Central memory CD8-positive, alpha-beta T cell (primary cell): ENCODE measurements at regions not wholly inside any gene's neighbourhood (a gene's known extent, or its start where the extent isn't known, plus 50 kb on each side); places are given as distances from the start of the nearest gene placed in this dataset.

Source experiments
- ATAC-seq: fragments of 150-1000 bp; cut with Tn5 transposase; replicated peaks from 2 replicates; pipeline ENCODE4 v1.10.0; 2022; ENCODE audit warnings: mild to moderate bottlenecking, moderate FRiP score, moderate number of reproducible peaks; ENCODE audit not compliant: poor library complexity, severe bottlenecking; ENCODE audit errors: extremely low read depth
- DNase-seq, 2 donors: peaks; one replicate each; pipeline ENCODE4 v3.0.0; 2021; ENCODE audit warnings: low spot score in 2 of 2
- H3K27ac Mint-ChIP-seq: one replicate; pipeline ENCODE4 v1.8.0; 2022; ENCODE audit warnings: low read depth, mild to moderate bottlenecking, moderate library complexity, mixed read lengths
- H3K27me3 Mint-ChIP-seq: one replicate; pipeline ENCODE4 v1.8.0; 2022; ENCODE audit warnings: mixed read lengths
- H3K36me3 Mint-ChIP-seq: one replicate; pipeline ENCODE4 v1.8.0; 2022; ENCODE audit warnings: mild to moderate bottlenecking, moderate library complexity, mixed read lengths; ENCODE audit not compliant: insufficient read depth
- H3K4me1 Mint-ChIP-seq: one replicate; pipeline ENCODE4 v1.8.0; 2022; ENCODE audit warnings: mixed read lengths
- H3K4me3 Mint-ChIP-seq: one replicate; pipeline ENCODE4 v1.8.0; 2022; ENCODE audit warnings: mild to moderate bottlenecking, moderate library complexity, mixed read lengths
- H3K9me3 Mint-ChIP-seq: one replicate; pipeline ENCODE4 v1.8.0; 2022; ENCODE audit warnings: mixed read lengths

GRCh38 chr16:73558219-73558618 lies 510.3 kb upstream of the ZFHX3 start:
- Mint-ChIP-seq H3K36me3 (no peaks in the 10 kb centered on the region), H3K27me3 (no peaks in the 10 kb centered on the region), H3K4me3 (no peak overlapping the region), H3K9me3 (no peaks in the 10 kb centered on the region), H3K27ac (no peak overlapping the region), H3K4me1 (no peaks in the 10 kb centered on the region)
- ATAC-seq (no peak), DNase-seq (no peak)

GRCh38 chr16:73553941-73554660 lies 506.2 kb upstream of the ZFHX3 start:
- no peak overlapping the region for H3K27ac Mint-ChIP-seq
- no peak overlapping the region for H3K4me3 Mint-ChIP-seq
- H3K36me3 Mint-ChIP-seq: no peaks in the 10 kb centered on the region
- peaks cover 6% of the 10 kb centered on the region for H3K9me3 Mint-ChIP-seq
- DNase-seq: no peak
- no peak for ATAC-seq
- H3K4me1 Mint-ChIP-seq: no peaks in the 10 kb centered on the region
- no peaks in the 10 kb centered on the region for H3K27me3 Mint-ChIP-seq

GRCh38 chr16:73549984-73550631 lies 502.2 kb upstream of the ZFHX3 start:
- peaks cover 6% of the 10 kb centered on the region for H3K9me3 Mint-ChIP-seq
- H3K36me3 Mint-ChIP-seq: no peaks in the 10 kb centered on the region
- H3K4me1 Mint-ChIP-seq: no peaks in the 10 kb centered on the region
- peaks cover 15% of the 10 kb centered on the region for H3K27me3 Mint-ChIP-seq
- DNase-seq: no peak
- no peak overlapping the region for H3K27ac Mint-ChIP-seq
- ATAC-seq: no peak
- H3K4me3 Mint-ChIP-seq: no peak overlapping the region

GRCh38 chr16:73547552-73548403 lies 499.9 kb upstream of the ZFHX3 start:
- Mint-ChIP-seq H3K9me3 (peaks cover 11% of the 10 kb centered on the region), H3K4me1 (no peaks in the 10 kb centered on the region), H3K27ac (no peak overlapping the region), H3K27me3 (peaks cover 36% of the 10 kb centered on the region), H3K4me3 (no peak overlapping the region), H3K36me3 (no peaks in the 10 kb centered on the region)
- DNase-seq: no peak
- no peak for ATAC-seq

GRCh38 chr16:73546341-73546845 lies 498.5 kb upstream of the ZFHX3 start:
- no peak overlapping the region for H3K27ac Mint-ChIP-seq
- H3K4me1 Mint-ChIP-seq: no peaks in the 10 kb centered on the region
- ATAC-seq: no peak
- H3K9me3 Mint-ChIP-seq: peaks cover 5% of the 10 kb centered on the region
- H3K27me3 Mint-ChIP-seq: peaks cover 36% of the 10 kb centered on the region
- H3K4me3 Mint-ChIP-seq: no peak overlapping the region
- DNase-seq: no peak
- no peaks in the 10 kb centered on the region for H3K36me3 Mint-ChIP-seq

- H3K4me3 Mint-ChIP-seq: no peak overlapping the region
- peaks cover 36% of the 10 kb centered on the region for H3K27me3 Mint-ChIP-seq
- H3K9me3 Mint-ChIP-seq: peaks cover 5% of the 10 kb centered on the region
Measured at GRCh38 chr16:73545755-73546154, 497.8 kb upstream of the ZFHX3 start.

GRCh38 chr16:73545290-73545689 lies 497.4 kb upstream of the ZFHX3 start:
- Mint-ChIP-seq H3K9me3 (peaks cover 5% of the 10 kb centered on the region), H3K36me3 (no peaks in the 10 kb centered on the region), H3K4me3 (no peak overlapping the region), H3K4me1 (no peaks in the 10 kb centered on the region), H3K27me3 (peaks cover 36% of the 10 kb centered on the region), H3K27ac (no peak overlapping the region)
- ATAC-seq: no peak
- DNase-seq: no peak

More at GRCh38 chr16:73545755-73546154, 497.8 kb upstream of the ZFHX3 start:
- no peaks in the 10 kb centered on the region for H3K4me1 Mint-ChIP-seq
- ATAC-seq: no peak
- H3K27ac Mint-ChIP-seq: no peak overlapping the region
- no peak for DNase-seq
- H3K36me3 Mint-ChIP-seq: no peaks in the 10 kb centered on the region

- no peak for ATAC-seq
- Mint-ChIP-seq H3K27ac (no peak overlapping the region), H3K27me3 (peaks cover 36% of the 10 kb centered on the region), H3K36me3 (no peaks in the 10 kb centered on the region), H3K4me1 (no peaks in the 10 kb centered on the region), H3K9me3 (peaks cover 5% of the 10 kb centered on the region), H3K4me3 (no peak overlapping the region)
- no peak for DNase-seq
Measured at GRCh38 chr16:73544826-73545225, 496.9 kb upstream of the ZFHX3 start.

- no peak overlapping the region for H3K4me3 Mint-ChIP-seq
- H3K27ac Mint-ChIP-seq: no peak overlapping the region
- H3K36me3 Mint-ChIP-seq: no peaks in the 10 kb centered on the region
- H3K27me3 Mint-ChIP-seq: peaks cover 36% of the 10 kb centered on the region
- DNase-seq (no peak), ATAC-seq (no peak)
- no peaks in the 10 kb centered on the region for H3K4me1 Mint-ChIP-seq
- peaks cover 5% of the 10 kb centered on the region for H3K9me3 Mint-ChIP-seq
Measured at GRCh38 chr16:73543970-73544599, 496.2 kb upstream of the ZFHX3 start.

GRCh38 chr16:73543331-73543969 lies 495.5 kb upstream of the ZFHX3 start:
- no peak for ATAC-seq
- peaks cover 36% of the 10 kb centered on the region for H3K27me3 Mint-ChIP-seq

GRCh38 chr16:73542885-73543284 lies 495.0 kb upstream of the ZFHX3 start:
- no peak overlapping the region for H3K27ac Mint-ChIP-seq
- no peak overlapping the region for H3K4me3 Mint-ChIP-seq
- DNase-seq: no peak
- H3K4me1 Mint-ChIP-seq: no peaks in the 10 kb centered on the region
- no peaks in the 10 kb centered on the region for H3K36me3 Mint-ChIP-seq
- ATAC-seq: no peak
- H3K9me3 Mint-ChIP-seq: peaks cover 5% of the 10 kb centered on the region
- H3K27me3 Mint-ChIP-seq: peaks cover 36% of the 10 kb centered on the region

More at GRCh38 chr16:73543331-73543969, 495.5 kb upstream of the ZFHX3 start:
- no peaks in the 10 kb centered on the region for H3K36me3 Mint-ChIP-seq
- DNase-seq: no peak
- H3K9me3 Mint-ChIP-seq: peaks cover 5% of the 10 kb centered on the region
- no peaks in the 10 kb centered on the region for H3K4me1 Mint-ChIP-seq
- H3K4me3 Mint-ChIP-seq: no peak overlapping the region
- H3K27ac Mint-ChIP-seq: no peak overlapping the region

- Mint-ChIP-seq H3K4me1 (no peaks in the 10 kb centered on the region), H3K27ac (no peak overlapping the region), H3K27me3 (no peaks in the 10 kb centered on the region), H3K36me3 (no peaks in the 10 kb centered on the region), H3K9me3 (peaks cover 16% of the 10 kb centered on the region), H3K4me3 (no peak overlapping the region)
- DNase-seq (no peak), ATAC-seq (no peak)
Measured at GRCh38 chr16:73537921-73538320, 490.0 kb upstream of the ZFHX3 start.
